ENCODE measurements at regions not wholly inside any gene's neighbourhood (a gene's known extent, or its start where the extent isn't known, plus 50 kb on each side); places are given as distances from the start of the nearest gene placed in this dataset.
"Not testable (repeated sequence)": the region's sequence is repeated elsewhere in the genome, so short reads cannot be mapped to it uniquely, and the experiment has no call there.

- DNase-seq (ENCODE audit: low spot score), result not testable (repeated sequence)
These were observed 380.0 kb downstream of the ANAPC1 start for GRCh38 chr2:111503844-111504570.

- not testable (repeated sequence) for DNase-seq (ENCODE audit: low spot score)
These were observed 379.4 kb downstream of the ANAPC1 start for GRCh38 chr2:111504571-111504942.

DNA sequence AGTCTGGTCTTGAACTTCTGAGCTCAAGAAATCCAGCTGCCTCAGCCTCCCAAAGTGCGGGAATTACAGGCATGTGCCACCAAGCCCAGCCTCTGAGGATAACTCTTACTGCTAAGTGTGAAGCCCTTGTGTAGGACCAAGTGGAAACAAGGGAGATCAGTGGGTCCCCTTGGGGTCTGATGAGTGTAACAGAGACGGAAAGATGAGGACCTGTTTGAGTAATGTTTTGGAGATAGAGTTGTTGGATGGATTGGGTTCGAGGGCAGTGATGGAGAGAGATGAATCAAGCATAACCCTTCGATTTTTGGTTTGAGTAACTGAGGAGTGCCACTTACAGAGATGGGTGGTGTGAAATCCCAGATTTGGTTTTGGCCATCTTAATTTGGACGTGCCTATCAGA, 378.7 kb downstream of the ANAPC1 start:
- DNase-seq (ENCODE audit: low spot score), result not testable (repeated sequence)

GRCh38 chr2:111506936-111507335, 377.1 kb downstream of the ANAPC1 start:
- not testable (repeated sequence) for DNase-seq (ENCODE audit: low spot score)

DNA sequence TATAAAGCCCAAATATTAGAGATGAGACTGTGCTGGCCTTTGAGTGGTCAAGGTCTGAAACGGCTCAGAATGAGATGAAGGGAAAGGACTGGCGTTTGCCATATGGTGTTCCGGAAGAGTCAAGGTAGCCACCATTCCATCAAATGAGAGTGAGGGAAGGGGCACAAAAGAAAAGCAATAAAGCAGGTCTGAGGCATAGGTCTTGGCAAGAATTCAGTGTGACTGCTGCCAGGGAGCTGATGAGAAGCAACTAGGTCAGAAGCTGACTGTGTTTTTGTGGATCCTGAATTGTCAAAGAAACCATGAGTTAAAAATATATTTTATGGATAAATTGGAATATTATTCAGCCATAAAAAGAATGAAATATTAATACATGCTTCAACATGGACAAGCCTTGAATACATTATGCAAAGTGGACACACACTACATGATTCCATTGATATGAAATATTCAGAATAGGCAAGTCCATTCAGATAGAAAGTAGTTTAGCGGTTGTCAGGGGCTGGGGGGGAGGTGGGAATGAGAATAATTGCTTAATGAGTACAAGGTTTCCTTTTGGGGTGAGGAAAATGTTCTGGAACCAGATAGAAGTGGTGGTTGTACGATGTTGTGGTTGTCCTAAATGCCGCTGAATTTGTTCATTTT, 374.6 kb downstream of the ANAPC1 start:
- not testable (repeated sequence) for DNase-seq (ENCODE audit: low spot score)

GRCh38 chr2:111510384-111510783, 373.6 kb downstream of the ANAPC1 start:
- DNase-seq (ENCODE audit: low spot score), result not testable (repeated sequence)

- DNase-seq (ENCODE audit: low spot score), result not testable (repeated sequence)
These were observed 372.9 kb downstream of the ANAPC1 start for GRCh38 chr2:111511062-111511461.

- not testable (repeated sequence) for DNase-seq (ENCODE audit: low spot score)
These were observed 371.6 kb downstream of the ANAPC1 start for GRCh38 chr2:111512378-111512777.

DNA sequence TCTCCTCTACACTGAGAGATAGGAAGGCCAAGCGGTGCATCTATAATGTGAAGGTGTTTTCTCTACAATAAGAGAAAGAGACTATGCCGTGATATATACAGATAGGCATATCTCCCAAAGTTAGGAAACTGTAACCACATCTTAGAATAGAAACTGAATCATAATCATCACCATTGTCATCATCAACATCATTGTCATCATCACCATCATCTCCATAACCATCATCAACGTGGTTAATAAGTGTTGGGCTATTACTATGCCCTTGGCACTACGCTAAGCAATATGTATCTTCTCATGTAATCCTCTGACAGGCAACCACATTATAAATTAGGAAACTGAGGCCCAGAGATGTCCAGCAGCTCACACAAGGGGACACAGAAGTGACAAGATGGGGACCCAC, 369.9 kb downstream of the ANAPC1 start:
- DNase-seq (ENCODE audit: low spot score), result not testable (repeated sequence)

DNA sequence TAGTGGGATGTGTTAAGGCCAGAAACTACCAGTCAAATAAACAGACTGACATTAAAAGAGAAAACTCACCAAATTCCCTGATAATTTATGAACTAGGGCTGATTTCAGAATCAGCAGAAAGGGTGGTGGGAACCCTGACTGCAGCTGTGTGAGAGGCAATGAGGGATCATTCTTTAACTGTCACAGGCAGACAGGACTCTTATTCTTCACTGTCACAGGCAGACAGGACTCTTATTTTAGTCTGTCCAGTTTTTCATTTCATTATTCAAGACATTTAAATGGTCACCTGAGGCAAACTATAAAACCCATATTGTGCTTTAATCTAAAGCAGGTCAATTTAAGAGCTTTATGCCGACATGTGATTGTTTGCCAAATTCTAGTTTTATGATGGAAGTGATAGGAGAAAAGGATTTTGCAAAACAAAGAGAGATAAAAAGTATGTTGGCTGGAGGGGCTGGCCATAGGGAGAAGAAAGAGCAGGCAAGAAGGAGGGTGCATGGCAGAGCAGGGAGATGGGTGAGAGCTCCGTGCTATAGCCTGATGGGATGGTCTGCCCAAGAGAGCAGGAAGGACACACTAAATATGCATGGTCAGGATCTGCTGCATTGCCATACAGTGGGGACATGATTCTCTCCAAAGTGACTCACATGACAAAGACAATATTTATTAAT, 366.8 kb downstream of the ANAPC1 start:
- DNase-seq (ENCODE audit: low spot score), result not testable (repeated sequence)

DNA sequence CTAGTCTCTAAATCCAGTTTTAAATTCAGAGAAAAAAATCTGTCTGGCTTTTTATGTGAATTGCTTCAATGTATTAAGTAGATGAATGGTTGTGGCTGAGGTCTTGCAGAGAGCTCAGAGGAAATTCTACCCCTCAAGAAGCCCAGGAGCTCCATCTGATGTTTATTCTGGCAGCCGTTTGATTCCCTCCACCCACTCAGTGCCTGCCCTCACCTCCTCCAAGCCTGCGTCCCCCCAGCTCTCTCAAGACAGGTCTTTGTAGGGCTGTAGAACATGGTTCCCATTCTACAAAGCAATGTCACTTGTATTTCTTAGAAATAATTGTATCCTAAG, 366.3 kb downstream of the ANAPC1 start:
- DNase-seq (ENCODE audit: low spot score), result not testable (repeated sequence)

GRCh38 chr2:111519071-111519470, 364.9 kb downstream of the ANAPC1 start:
- no peak for DNase-seq (ENCODE audit: low spot score)

- no peak for DNase-seq (ENCODE audit: low spot score)
These were observed 361.7 kb downstream of the ANAPC1 start for GRCh38 chr2:111522231-111522768.

GRCh38 chr2:111523009-111523408, 361.0 kb downstream of the ANAPC1 start:
- no peak for DNase-seq (ENCODE audit: low spot score)

- not testable (repeated sequence) for DNase-seq (ENCODE audit: low spot score)
These were observed 359.0 kb downstream of the ANAPC1 start for GRCh38 chr2:111525026-111525425.

DNA sequence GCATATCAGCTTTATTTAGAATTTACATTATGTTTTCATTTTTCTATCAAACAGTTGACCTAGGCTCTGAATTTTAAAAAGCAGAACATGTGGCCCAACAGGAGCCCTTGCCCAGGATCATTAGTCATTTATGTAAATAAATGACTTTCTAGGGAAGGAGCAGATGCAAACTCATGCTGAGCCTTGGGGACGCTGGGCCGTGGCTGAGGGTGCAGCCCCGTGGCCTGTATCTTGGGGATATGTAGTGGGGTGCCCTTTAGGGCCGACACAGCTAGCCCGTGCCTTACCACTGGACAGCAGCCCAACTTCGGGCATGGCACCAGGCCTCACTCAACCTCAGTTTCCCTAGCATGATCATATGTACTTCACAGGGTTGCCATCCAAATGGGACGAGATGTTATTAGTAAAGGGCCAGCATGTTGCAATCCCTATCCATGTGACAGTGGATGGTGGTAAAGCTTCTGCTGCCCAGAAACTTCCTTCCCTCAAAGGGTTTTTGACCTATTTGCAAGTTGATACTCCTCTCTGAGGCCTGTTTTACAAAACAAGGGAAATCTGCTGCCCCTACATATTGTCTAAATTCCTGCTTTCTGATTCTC, 357.9 kb downstream of the ANAPC1 start:
- DNase-seq (ENCODE audit: low spot score), result not testable (repeated sequence)

- DNase-seq (ENCODE audit: low spot score), result not testable (repeated sequence)
These were observed 356.1 kb downstream of the ANAPC1 start for GRCh38 chr2:111527707-111528400.

DNA sequence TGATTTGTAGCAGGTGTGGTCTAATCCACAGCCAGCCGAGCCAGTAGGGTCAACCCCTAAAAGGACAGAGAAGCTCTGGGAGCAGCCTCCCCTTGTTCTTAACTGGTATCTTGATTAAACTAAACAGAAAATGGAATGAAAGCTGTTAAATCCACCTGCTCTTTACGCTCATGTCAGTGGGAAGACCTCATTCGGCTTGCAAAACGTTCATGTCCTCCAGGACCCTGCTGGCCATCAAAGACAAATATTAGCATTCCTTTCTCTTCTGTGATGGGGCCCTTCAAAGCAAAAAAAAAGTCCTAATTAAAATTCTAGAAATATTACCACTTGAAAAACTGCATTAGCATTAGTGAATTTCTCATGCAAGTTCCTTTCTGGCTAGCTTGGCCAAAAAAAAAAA, 355.0 kb downstream of the ANAPC1 start:
- not testable (repeated sequence) for DNase-seq (ENCODE audit: low spot score)

DNA sequence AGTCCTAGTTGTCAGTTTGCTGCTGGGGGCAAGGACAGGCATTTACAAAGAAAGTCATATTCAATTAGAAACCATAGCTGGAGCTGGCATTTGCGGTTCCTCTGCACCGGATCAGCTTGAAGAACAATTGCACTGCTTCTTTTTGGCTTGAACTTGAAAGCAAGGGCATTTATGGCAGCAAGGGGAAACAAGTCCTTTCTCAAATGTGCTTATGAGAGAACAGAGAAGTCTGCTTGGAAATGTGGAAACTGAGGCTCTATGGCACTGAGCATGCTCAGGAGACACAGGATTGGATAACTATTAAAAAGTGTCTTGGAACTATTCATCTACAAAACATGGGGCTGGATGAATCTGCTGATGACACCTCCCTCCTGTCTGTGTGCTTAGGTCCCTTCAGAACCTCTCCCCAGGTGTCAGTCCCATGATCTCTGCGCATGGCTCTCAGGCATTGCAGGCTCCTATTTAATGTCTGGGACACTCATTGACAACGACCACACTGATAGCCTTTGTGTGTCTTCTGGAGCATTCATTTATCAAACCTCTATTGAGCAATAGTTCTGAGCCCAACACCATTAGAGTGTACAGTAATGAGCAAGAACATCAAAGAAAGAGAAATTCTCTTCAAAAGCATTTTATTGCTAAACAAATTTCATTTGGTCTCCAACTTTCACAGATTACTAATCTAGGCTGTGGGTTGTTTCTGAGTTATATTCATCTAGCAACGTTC, 353.6 kb downstream of the ANAPC1 start:
- DNase-seq (ENCODE audit: low spot score), result not testable (repeated sequence)

DNA sequence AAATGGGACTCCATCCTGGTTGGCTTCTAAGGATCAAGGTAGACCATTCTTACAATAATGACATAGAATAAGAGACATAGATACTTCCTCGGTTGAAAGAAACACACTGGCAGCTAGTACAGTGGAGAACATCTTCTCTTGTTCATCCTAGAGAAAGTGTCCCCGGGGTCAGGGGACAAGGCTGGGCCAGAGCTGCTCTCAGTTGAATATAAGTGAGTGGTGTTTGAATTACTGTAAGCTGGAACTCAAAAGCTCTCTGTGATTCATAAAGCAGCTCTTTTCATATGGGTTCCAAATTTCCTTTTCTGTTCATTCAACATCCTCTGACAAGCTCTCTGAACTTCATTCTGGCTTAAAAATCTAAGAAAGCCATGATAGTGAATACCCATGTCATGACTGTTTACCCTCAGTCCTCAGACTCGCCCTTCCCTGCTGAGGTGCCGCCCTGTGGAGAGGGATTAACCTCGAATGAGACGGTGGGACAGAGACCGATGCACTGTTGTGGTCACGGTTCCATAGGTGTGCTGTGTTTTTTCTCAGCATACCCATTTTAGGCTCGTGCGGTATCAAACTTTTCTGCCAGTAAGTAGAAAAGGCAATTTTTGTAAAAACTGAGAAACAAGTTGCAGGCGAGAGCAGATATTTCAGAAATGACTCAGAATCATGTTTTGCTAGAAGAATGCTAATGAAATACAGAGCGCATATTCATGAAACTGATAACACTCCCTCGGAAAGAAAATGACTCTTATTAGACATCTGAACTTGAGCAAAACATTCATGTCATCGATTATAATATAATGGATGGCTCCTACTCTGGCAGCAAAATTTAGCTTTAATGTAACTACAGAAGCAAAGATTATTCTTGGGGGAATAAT, 351.1 kb downstream of the ANAPC1 start:
- DNase-seq (ENCODE audit: low spot score), result not testable (repeated sequence)
